K562 (cell line): ENCODE measurements at regions not wholly inside any gene's neighbourhood (a gene's known extent, or its start where the extent isn't known, plus 50 kb on each side); places are given as distances from the start of the nearest gene placed in this dataset.

Experiments used
- ATAC-seq: fragments of 200-7000 bp; cut with Tn5 transposase; 3 replicates; pipeline ENCODE4 v1.9.1; 2020; ENCODE audit warnings: moderate library complexity
- BruUV-seq: library from RNA; stranded (reverse); fragments of 400-500 nt; replicated peaks from 2 replicates; lab custom pipeline; 2021; lab: Mats Ljungman, UMichigan
- CTCF ChIA-PET: fragments of 300-600 bp; formaldehyde crosslinking; extraction: SDS; loops from one replicate; lab custom pipeline; 2021; ENCODE audit warnings: low intra/inter-chr PET ratio; lab: Yijun Ruan, JAX
- POLR2A ChIA-PET: fragments of 300-600, 350-650 bp; sonication (Branson Sonifier 250); formaldehyde crosslinking; extraction: SDS; loops from one replicate; lab custom pipeline; 2021; ENCODE audit warnings: antibody characterized with exemption, inconsistent platforms; lab: Yijun Ruan, JAX
- DNase-seq, 4 experiments: peaks; one replicate each; pipeline versions ENCODE4 v3.0.0 to v3.0.0-alpha.2; 2011 to 2018; ENCODE audit warnings: low spot score in 3 of 4, mixed read lengths in 3 of 4; ENCODE audit errors: extremely low read depth in 1 of 4
- FAIRE-seq: peaks from 2 replicates; lab custom pipeline; 2011; peaks lifted over from hg19 to GRCh38; lab: Jason Lieb, UNC
- H2AFZ ChIP-seq: 2 replicates; pipeline ENCODE4 v1.6.0; 2011; ENCODE audit warnings: low read depth, low read length, control low read depth, inconsistent platforms
- H3K27ac ChIP-seq: fragments of 200-600 bp; 3 replicates; pipeline ENCODE4 v1.8.0; 2011; ENCODE audit warnings: low read depth, mild to moderate bottlenecking, control low read depth, inconsistent platforms, low read length, moderate library complexity, mixed read lengths; ENCODE audit errors: extremely low read depth
- H3K27me3 ChIP-seq, 2 experiments: fragments of 300-600 bp in 1 of 2; 2 replicates in 1 of 2; 3 replicates in 1 of 2; pipeline versions ENCODE4 v1.6.0 to v1.8.0; 2011; ENCODE audit warnings: inconsistent platforms in 2 of 2, low read length in 2 of 2, mild to moderate bottlenecking in 1 of 2, mixed read lengths in 1 of 2, moderate library complexity in 1 of 2; ENCODE audit not compliant: control insufficient read depth in 2 of 2, insufficient read depth in 2 of 2
- H3K36me3 ChIP-seq: fragments of 300-600 bp; 3 replicates; pipeline ENCODE4 v1.8.0; 2011; ENCODE audit warnings: mild to moderate bottlenecking, low read length, inconsistent platforms; ENCODE audit not compliant: control insufficient read depth, insufficient read depth
- H3K4me1 ChIP-seq, 2 experiments: fragments of 200-600 bp in 1 of 2; replicated peaks in 1 of 2; 2 replicates in 1 of 2; 3 replicates in 1 of 2; pipeline versions ENCODE4 v1.5.1 to v1.8.0; 2011; ENCODE audit warnings: inconsistent platforms in 2 of 2, low read length in 2 of 2, mild to moderate bottlenecking in 1 of 2, mixed read lengths in 1 of 2, moderate library complexity in 1 of 2; ENCODE audit not compliant: control insufficient read depth in 2 of 2, insufficient read depth in 2 of 2
- H3K4me2 ChIP-seq: 2 replicates; pipeline ENCODE4 v1.6.1; 2011; ENCODE audit warnings: low read length, control low read depth, inconsistent platforms, mixed read lengths; ENCODE audit not compliant: insufficient read depth
- H3K4me3 ChIP-seq: fragments of 200-600 bp; sonication (generic), shearing (Covaris generic); 2 replicates; pipeline ENCODE4 v1.5.1; 2016; ENCODE audit warnings: control low read depth, inconsistent platforms
- H3K79me2 ChIP-seq: fragments of 200-600 bp; 3 replicates; pipeline ENCODE4 v1.8.0; 2011; ENCODE audit warnings: low read length, inconsistent platforms; ENCODE audit not compliant: control insufficient read depth, insufficient read depth
- H3K9ac ChIP-seq, 2 experiments: 2 replicates each; pipeline versions ENCODE4 v1.6.0 to v1.6.1; 2011; ENCODE audit warnings: low read depth in 2 of 2, low read length in 2 of 2, control low read depth in 1 of 2, inconsistent platforms in 1 of 2, mild to moderate bottlenecking in 1 of 2, mixed read lengths in 1 of 2; ENCODE audit not compliant: insufficient read depth in 1 of 2
- H3K9me1 ChIP-seq: one replicate; pipeline ENCODE4 v1.6.0; 2011; ENCODE audit warnings: inconsistent platforms, mild to moderate bottlenecking, low read length, moderate library complexity; ENCODE audit not compliant: control insufficient read depth, insufficient read depth
- H3K9me3 ChIP-seq: replicated peaks from 2 replicates; pipeline ENCODE4 v1.5.1; 2011; ENCODE audit warnings: low read depth, low read length, inconsistent platforms; ENCODE audit not compliant: control insufficient read depth, insufficient read depth
- H4K20me1 ChIP-seq: replicated peaks from 2 replicates; pipeline ENCODE4 v1.6.1; 2011; ENCODE audit warnings: low read length, inconsistent platforms, mixed read lengths; ENCODE audit not compliant: control insufficient read depth, insufficient read depth
- E2F5 ChIP-seq: sonication (generic); formaldehyde crosslinking; IDR thresholded peaks from 2 replicates; pipeline ENCODE4 v1.8.0; 2022; ENCODE audit warnings: mild to moderate bottlenecking, missing genetic modification reagents
- MTF1 ChIP-seq: fragments of 250-450 bp; sonication (Bioruptor Pico); IDR thresholded peaks from 2 replicates; pipeline ENCODE4 v1.9.0; 2021; ENCODE audit warnings: moderate library complexity, mild to moderate bottlenecking, inconsistent platforms, borderline replicate concordance
- WGBS: fragments of 100-300 bp; shearing (Covaris generic); methylation state at CpG from one replicate; pipeline ENCODE4 v1.1.6; 2016; ENCODE audit warnings: low coverage, mixed read lengths; ENCODE audit not compliant: insufficient coverage; ENCODE audit errors: missing lambda C conversion rate; 5-methylcytosine and 5-hydroxymethylcytosine counted together
- in situ Hi-C: fragments of 300-500 bp; cut with MboI; formaldehyde crosslinking; loops from 4 replicates; pipeline ENCODE4 v1.15.0; 2018; ENCODE audit warnings: inconsistent platforms, mixed read lengths
- intact Hi-C: fragments of 100-400 bp; cut with micrococcal nuclease; formaldehyde crosslinking; loops from 2 replicates; pipeline ENCODE4 v1.14.2; 2022
- TF ChIP-seq, protein P1 (sequence below): fragments of 450-650 bp; IDR thresholded peaks from 2 replicates; pipeline ENCODE4 v1.6.1; 2016; ENCODE audit warnings: antibody characterized with exemption
- TF ChIP-seq, protein P2 (sequence below): fragments of 250-450 bp; sonication (Bioruptor Pico); IDR thresholded peaks from 2 replicates; pipeline ENCODE4 v1.4.0; 2020; ENCODE audit warnings: mild to moderate bottlenecking, moderate library complexity
- TF ChIP-seq, protein P3 (sequence below): sonication (generic); formaldehyde crosslinking; IDR thresholded peaks from 2 replicates; pipeline ENCODE4 v1.8.0; 2022; ENCODE audit warnings: missing genetic modification reagents, mild to moderate bottlenecking, borderline replicate concordance

- no peak overlapping the region for H3K4me3 ChIP-seq
- intact Hi-C loops, result no loop called here
- 0% methylated on average over 7 of the region's 13 CpGs for WGBS
- in situ Hi-C loops, result no loop called here
- BruUV-seq, result no TSS peak
- no peak for FAIRE-seq
- H3K79me2 ChIP-seq, result no peaks in the 10 kb centered on the region
- H3K27ac ChIP-seq, result no peak overlapping the region
- peaks cover 0 to 14% of the 10 kb centered on the region in 2 experiments; a peak in 1 of 5 replicates for H3K27me3 ChIP-seq
- H3K9me1 ChIP-seq, result no peaks in the 10 kb centered on the region
- no peaks in the 10 kb centered on the region for H4K20me1 ChIP-seq
- ATAC-seq, result no peak
- ChIA-PET POLR2A (interaction anchor here (0.6 kb wide), 1 partner anchor 693 kb away, joined by 3 read pairs; no protein-coding TSS in a partner anchor), CTCF (no interaction called here)
- H2AFZ ChIP-seq, result no peak overlapping the region
- no peak overlapping the region for H3K9ac ChIP-seq
- H3K4me2 ChIP-seq, result no peak overlapping the region
- H3K36me3 ChIP-seq, result no peaks in the 10 kb centered on the region
- no peak for DNase-seq
- TF ChIP-seq, protein P1, sequence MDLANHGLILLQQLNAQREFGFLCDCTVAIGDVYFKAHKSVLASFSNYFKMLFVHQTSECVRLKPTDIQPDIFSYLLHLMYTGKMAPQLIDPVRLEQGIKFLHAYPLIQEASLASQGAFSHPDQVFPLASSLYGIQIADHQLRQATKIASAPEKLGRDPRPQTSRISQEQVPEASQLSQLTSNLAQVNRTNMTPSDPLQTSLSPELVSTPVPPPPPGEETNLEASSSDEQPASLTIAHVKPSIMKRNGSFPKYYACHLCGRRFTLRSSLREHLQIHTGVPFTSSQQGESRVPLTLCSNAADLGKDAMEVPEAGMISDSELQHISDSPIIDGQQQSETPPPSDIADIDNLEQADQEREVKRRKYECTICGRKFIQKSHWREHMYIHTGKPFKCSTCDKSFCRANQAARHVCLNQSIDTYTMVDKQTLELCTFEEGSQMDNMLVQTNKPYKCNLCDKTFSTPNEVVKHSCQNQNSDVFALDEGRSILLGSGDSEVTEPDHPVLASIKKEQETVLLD, result no peak
- no peak for TF ChIP-seq MTF1 (CRISPR knock-in tag)
- no peaks in the 10 kb centered on the region for H3K9me3 ChIP-seq
- H3K4me1 ChIP-seq, result no peaks in the 10 kb centered on the region
These were observed 773.2 kb downstream of the TBC1D22A start for GRCh38 chr22:47535681-47536080.

GRCh38 chr22:47534804-47535410 lies 772.5 kb downstream of the TBC1D22A start:
- ATAC-seq (no peak), DNase-seq (no peak), FAIRE-seq (no peak)
- H3K27me3 ChIP-seq, result peaks cover 0 to 14% of the 10 kb centered on the region in 2 experiments; a peak in 1 of 5 replicates
- no peaks in the 10 kb centered on the region for H3K9me1 ChIP-seq
- ChIA-PET CTCF (no interaction called here), POLR2A (interaction anchor here (0.5 kb wide), 1 partner anchor 19 kb away, joined by 4 read pairs; no protein-coding TSS in a partner anchor)
- H3K4me3 ChIP-seq, result no peak overlapping the region
- no TSS peak for BruUV-seq
- in situ Hi-C loops, result no loop called here
- no peak overlapping the region for H3K27ac ChIP-seq
- H3K9ac ChIP-seq, result no peak overlapping the region
- H2AFZ ChIP-seq, result no peak overlapping the region
- no peaks in the 10 kb centered on the region for H3K79me2 ChIP-seq
- no peaks in the 10 kb centered on the region for H3K4me1 ChIP-seq
- intact Hi-C loops, result no loop called here
- WGBS, result 0% methylated on average over 9 of the region's 9 CpGs
- no peaks in the 10 kb centered on the region for H3K36me3 ChIP-seq
- no peak overlapping the region for H3K4me2 ChIP-seq
- no peaks in the 10 kb centered on the region for H4K20me1 ChIP-seq
- no peaks in the 10 kb centered on the region for H3K9me3 ChIP-seq
- TF ChIP-seq, protein P2, sequence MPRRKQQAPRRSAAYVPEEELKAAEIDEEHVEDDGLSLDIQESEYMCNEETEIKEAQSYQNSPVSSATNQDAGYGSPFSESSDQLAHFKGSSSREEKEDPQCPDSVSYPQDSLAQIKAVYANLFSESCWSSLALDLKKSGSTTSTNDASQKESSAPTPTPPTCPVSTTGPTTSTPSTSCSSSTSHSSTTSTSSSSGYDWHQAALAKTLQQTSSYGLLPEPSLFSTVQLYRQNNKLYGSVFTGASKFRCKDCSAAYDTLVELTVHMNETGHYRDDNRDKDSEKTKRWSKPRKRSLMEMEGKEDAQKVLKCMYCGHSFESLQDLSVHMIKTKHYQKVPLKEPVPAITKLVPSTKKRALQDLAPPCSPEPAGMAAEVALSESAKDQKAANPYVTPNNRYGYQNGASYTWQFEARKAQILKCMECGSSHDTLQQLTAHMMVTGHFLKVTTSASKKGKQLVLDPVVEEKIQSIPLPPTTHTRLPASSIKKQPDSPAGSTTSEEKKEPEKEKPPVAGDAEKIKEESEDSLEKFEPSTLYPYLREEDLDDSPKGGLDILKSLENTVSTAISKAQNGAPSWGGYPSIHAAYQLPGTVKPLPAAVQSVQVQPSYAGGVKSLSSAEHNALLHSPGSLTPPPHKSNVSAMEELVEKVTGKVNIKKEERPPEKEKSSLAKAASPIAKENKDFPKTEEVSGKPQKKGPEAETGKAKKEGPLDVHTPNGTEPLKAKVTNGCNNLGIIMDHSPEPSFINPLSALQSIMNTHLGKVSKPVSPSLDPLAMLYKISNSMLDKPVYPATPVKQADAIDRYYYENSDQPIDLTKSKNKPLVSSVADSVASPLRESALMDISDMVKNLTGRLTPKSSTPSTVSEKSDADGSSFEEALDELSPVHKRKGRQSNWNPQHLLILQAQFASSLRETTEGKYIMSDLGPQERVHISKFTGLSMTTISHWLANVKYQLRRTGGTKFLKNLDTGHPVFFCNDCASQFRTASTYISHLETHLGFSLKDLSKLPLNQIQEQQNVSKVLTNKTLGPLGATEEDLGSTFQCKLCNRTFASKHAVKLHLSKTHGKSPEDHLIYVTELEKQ (CRISPR knock-in tag), result no peak
- TF ChIP-seq, protein P3, sequence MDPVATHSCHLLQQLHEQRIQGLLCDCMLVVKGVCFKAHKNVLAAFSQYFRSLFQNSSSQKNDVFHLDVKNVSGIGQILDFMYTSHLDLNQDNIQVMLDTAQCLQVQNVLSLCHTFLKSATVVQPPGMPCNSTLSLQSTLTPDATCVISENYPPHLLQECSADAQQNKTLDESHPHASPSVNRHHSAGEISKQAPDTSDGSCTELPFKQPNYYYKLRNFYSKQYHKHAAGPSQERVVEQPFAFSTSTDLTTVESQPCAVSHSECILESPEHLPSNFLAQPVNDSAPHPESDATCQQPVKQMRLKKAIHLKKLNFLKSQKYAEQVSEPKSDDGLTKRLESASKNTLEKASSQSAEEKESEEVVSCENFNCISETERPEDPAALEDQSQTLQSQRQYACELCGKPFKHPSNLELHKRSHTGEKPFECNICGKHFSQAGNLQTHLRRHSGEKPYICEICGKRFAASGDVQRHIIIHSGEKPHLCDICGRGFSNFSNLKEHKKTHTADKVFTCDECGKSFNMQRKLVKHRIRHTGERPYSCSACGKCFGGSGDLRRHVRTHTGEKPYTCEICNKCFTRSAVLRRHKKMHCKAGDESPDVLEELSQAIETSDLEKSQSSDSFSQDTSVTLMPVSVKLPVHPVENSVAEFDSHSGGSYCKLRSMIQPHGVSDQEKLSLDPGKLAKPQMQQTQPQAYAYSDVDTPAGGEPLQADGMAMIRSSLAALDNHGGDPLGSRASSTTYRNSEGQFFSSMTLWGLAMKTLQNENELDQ (CRISPR knock-in tag), result no peak
- TF ChIP-seq E2F5, result no peak
